LHCN-M2 (cell line): ENCODE measurements at regions not wholly inside any gene's neighbourhood (a gene's known extent, or its start where the extent isn't known, plus 50 kb on each side); places are given as distances from the start of the nearest gene placed in this dataset.
A peak's percentile ranks its signal among the peaks of the same experiment; 100 is the strongest.
"Not testable (repeated sequence)": the region's sequence is repeated elsewhere in the genome, so short reads cannot be mapped to it uniquely, and the experiment has no call there.

ENCODE experiments used
- DNase-seq: peaks from one replicate; pipeline ENCODE4 v3.0.0-alpha.2; 2012; ENCODE audit warnings: low read depth

GRCh38 chr9:3773362-3774060, 247.7 kb upstream of the RFX3 start:
- no peak for DNase-seq

GRCh38 chr9:3769646-3770045, 243.8 kb upstream of the RFX3 start:
- no peak for DNase-seq

- DNase-seq: peak; percentile 67
These were observed 243.1 kb upstream of the RFX3 start for GRCh38 chr9:3768712-3769457.

- peak; percentile 74 for DNase-seq
These were observed 242.5 kb upstream of the RFX3 start for GRCh38 chr9:3768286-3768685.

GRCh38 chr9:3762076-3762475, 236.3 kb upstream of the RFX3 start:
- DNase-seq: no peak

- DNase-seq: no peak
These were observed 234.2 kb upstream of the RFX3 start for GRCh38 chr9:3760031-3760430.

- peak; percentile 92 for DNase-seq
These were observed 233.2 kb upstream of the RFX3 start for GRCh38 chr9:3758816-3759576.

GRCh38 chr9:3756071-3756470, 230.3 kb upstream of the RFX3 start:
- DNase-seq: no peak

GRCh38 chr9:3751125-3751758, 225.4 kb upstream of the RFX3 start:
- DNase-seq: peak; percentile 91

GRCh38 chr9:3750321-3750720, 224.5 kb upstream of the RFX3 start:
- DNase-seq: no peak

- peak; percentile 98 for DNase-seq
These were observed 220.8 kb upstream of the RFX3 start for GRCh38 chr9:3746296-3747275.

GRCh38 chr9:3743901-3744413, 218.2 kb upstream of the RFX3 start:
- no peak for DNase-seq

- DNase-seq: no peak
These were observed 216.8 kb upstream of the RFX3 start for GRCh38 chr9:3742586-3742985.

- no peak for DNase-seq
These were observed 215.9 kb upstream of the RFX3 start for GRCh38 chr9:3741729-3742128.

- DNase-seq: no peak
These were observed 215.1 kb upstream of the RFX3 start for GRCh38 chr9:3740690-3741419.

GRCh38 chr9:3736161-3736560, 210.4 kb upstream of the RFX3 start:
- DNase-seq: no peak

GRCh38 chr9:3735251-3735650, 209.4 kb upstream of the RFX3 start:
- no peak for DNase-seq

- DNase-seq: not testable (repeated sequence)
These were observed 207.9 kb upstream of the RFX3 start for GRCh38 chr9:3733527-3734262.

GRCh38 chr9:3733039-3733408, 207.2 kb upstream of the RFX3 start:
- DNase-seq: no peak
